ENCODE measurements at regions not wholly inside any gene's neighbourhood (a gene's known extent, or its start where the extent isn't known, plus 50 kb on each side); places are given as distances from the start of the nearest gene placed in this dataset.
"Not testable (repeated sequence)": the region's sequence is repeated elsewhere in the genome, so short reads cannot be mapped to it uniquely, and the experiment has no call there.

DNA sequence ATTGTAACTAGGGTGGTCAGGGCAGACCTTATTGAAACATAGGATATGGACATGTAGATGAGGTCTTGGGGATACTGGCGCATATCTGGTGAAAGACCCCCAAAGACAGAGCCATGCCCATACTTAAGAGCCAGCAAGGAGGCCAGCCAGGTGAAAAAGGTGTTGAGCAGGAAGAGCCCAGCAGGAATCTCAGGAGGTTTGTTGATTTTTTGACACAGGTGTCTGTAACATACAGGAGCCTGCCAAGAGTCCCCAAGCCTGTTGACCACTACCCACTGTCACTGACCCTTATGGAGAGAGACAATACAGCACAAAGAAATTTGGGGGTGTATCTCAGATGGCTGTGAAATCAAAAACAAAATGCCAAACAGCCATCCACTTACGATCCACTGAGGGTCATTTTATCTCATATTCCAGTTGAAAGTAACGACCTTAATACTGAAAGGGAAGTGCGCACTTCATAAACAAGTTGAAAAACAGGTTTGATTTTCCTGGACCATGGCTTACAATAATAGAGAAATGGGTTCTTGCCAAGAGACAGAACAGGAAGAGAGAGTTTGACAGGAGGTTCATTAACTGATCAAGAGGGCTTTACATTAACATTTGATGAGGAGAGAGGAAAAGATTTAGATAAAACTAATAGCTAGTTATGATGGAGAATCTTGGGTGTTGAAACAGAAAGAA is 163.6 kb downstream of the GLUL start:
- DNase-seq (ENCODE audit: low read depth in 2 of 2) = no peak

GRCh38 chr1:182226618-182227017 is 165.0 kb downstream of the GLUL start:
- no peak for DNase-seq (ENCODE audit: low read depth in 2 of 2)

DNA sequence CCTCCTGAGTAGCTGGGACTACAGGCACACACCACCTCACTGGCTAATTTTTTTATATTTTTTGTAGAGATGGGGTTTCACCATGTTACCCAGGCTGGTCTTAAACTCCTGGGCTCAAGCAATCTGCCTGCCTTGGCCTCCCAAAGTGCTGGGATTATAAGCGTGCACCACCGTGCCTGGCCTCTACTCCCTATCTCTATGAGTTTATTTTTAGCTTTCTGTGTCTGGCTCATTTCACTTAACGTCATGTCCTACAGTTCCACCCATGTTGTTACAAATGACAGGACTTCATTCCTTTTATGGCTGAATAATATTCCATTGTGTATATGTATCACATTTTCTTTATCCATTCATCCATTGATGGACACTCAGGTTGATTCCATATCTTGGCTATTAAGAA is 164.2 kb upstream of the ZNF648 start:
- not testable (repeated sequence) for DNase-seq (ENCODE audit: low read depth in 2 of 2)

GRCh38 chr1:182221990-182222389 is 160.5 kb upstream of the ZNF648 start:
- not testable (repeated sequence) for DNase-seq (ENCODE audit: low read depth in 2 of 2)

DNA sequence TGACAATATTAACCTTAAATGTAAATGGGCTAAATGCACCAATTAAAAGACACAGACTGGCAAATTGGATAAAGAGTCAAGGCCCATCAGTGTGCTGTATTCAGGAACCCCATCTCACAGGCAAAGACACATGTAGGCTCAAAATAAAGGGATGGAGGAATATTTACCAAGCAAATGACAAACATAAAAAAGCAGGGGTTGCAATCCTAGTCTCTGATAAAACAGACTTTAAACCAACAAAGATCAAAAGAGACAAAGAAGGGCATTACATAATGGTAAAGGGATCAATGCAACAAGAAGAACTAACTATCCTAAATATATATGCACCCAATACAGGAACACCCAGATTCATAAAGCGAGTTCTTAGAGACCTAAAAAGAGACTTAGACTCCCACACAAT is 159.9 kb upstream of the ZNF648 start:
- not testable (repeated sequence) for DNase-seq (ENCODE audit: low read depth in 2 of 2)

GRCh38 chr1:182217967-182218366 is 156.5 kb upstream of the ZNF648 start:
- no peak for DNase-seq (ENCODE audit: low read depth in 2 of 2)

GRCh38 chr1:182217071-182217470 is 155.6 kb upstream of the ZNF648 start:
- DNase-seq (ENCODE audit: low read depth in 2 of 2) = no peak

GRCh38 chr1:182215764-182216163 is 154.3 kb upstream of the ZNF648 start:
- no peak for DNase-seq (ENCODE audit: low read depth in 2 of 2)

DNA sequence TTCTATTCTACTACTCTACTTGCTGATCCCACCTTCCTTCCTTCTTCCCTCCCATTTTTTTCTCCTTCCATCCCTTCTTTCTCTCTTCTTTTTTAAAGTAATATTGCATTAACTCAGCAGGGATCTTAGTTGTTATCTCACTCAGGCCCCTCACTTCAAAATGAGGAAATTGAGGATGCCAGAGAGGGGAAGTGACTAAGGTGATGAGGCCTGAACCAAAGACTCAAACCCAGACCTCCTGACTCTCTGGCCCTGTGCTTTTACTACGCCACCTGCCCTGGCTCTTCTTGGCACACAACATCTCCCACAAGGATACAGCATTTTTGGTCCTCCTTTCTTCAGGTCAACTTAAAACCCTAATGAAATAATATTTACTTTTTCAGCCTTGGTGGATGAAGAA is 151.7 kb upstream of the ZNF648 start:
- DNase-seq (ENCODE audit: low read depth in 2 of 2) = no peak

GRCh38 chr1:182211386-182211785 is 149.9 kb upstream of the ZNF648 start:
- no peak for DNase-seq (ENCODE audit: low read depth in 2 of 2)

- DNase-seq (ENCODE audit: low read depth in 2 of 2) = no peak
Observed at GRCh38 chr1:182210417-182210816, 148.9 kb upstream of the ZNF648 start.

DNA sequence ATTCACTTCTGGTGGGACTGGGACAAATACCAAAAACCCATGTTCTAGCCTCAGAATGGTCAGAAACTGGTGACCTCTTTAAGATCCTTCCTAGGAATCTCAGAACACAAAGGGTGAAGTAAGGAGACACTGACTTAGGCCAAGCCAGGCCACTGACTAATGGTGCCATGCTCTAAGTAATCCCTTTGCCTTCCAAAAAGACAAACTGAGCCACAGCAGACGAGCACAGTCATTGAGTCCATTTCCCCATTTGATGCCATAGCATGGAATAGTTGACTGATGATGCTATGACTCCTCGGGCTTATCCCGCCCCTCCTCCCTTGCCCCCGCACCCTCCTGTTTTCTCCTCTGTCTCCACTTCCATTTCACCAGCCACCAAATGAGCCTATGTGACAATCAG is 145.8 kb upstream of the ZNF648 start:
- no peak for DNase-seq (ENCODE audit: low read depth in 2 of 2)

DNA sequence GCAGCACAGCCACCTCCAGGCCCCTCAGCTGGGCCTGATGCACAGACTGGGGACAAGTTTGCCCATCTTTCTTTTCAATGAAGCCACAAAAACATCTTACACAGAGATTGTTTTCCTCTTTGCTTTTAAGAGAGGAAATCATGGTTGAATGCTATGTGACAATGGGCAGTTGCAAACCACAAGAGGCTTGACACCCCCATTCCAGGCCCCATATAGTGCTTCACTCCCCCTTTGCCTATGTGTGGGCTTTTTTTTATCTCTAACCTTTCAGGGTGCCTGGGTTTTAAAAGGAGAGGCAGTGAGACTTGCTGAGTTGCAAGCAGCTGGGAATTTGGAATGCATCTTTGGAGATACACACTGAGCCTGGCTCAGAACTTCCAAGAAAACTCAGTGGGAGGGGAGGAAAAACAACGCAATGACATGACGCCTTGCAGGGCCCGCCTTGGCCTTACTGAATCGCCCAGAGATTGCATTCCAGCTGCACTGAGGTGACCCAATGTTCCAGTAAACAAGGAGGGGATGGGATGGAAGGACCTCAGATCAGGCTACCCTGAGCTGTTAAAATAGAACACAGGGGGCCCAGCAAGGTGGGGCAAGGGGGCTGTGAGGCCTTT is 145.2 kb upstream of the ZNF648 start:
- no peak for DNase-seq (ENCODE audit: low read depth in 2 of 2)

GRCh38 chr1:182205351-182206022 is 144.0 kb upstream of the ZNF648 start:
- DNase-seq (ENCODE audit: low read depth in 2 of 2) = no peak

GRCh38 chr1:182203191-182203875 is 141.8 kb upstream of the ZNF648 start:
- DNase-seq (ENCODE audit: low read depth in 2 of 2) = no peak

DNA sequence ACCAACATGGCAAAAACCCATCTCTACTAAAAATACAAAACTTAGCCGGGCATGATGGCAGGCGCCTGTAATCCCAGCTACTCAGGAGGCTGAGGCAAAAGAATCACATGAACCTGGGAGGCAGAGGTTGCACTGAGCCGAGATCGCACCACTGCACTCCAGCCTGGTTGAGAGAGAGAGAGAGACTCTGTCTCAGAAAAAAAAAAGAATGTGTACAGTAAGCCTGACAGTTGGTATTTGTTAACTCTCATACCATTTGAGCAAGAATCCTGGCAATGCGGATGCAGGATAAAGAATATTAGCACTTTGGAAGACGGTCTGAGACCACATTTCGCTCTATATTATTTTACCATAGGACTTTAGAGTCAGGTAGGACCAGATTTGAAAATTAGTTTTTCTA is 140.0 kb upstream of the ZNF648 start:
- not testable (repeated sequence) for DNase-seq (ENCODE audit: low read depth in 2 of 2)

DNA sequence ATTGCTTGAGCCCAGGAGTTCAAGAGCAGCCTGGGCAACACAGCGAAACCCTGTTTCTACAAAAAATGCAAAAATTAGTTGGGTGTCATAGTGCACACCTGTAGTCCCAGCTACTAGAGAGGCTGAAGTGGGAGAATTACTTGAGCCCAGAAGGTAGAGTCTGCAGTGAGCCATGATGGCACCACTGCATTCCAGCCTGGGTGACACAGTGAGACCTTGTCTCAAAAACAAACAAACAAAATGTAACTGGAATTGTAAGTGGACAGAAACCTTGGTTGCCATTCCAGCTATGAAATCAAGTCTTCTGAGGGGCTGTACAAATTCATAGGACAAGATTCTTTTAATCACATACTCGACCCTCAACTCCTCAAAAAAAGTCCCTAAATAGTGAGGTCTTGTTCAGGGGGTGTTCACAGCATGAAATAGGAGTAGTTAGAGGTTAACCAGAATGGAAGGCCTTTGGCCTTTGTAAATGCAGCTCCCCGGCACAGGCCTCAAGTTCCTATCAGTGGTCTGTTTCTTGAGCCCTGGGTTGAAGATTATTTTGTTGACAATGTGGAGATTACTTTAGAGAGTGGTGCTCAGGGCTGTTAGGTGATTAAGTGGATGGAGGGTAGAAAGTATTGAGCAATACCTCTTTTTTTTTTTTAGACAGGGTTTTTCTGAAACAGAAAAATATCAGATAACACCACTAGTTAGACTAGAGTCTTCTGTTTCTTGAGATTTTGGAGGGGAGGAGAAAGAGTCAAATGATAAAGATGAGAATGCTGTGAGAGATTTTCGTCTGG is 138.7 kb upstream of the ZNF648 start:
- DNase-seq (ENCODE audit: low read depth in 2 of 2) = no peak

DNA sequence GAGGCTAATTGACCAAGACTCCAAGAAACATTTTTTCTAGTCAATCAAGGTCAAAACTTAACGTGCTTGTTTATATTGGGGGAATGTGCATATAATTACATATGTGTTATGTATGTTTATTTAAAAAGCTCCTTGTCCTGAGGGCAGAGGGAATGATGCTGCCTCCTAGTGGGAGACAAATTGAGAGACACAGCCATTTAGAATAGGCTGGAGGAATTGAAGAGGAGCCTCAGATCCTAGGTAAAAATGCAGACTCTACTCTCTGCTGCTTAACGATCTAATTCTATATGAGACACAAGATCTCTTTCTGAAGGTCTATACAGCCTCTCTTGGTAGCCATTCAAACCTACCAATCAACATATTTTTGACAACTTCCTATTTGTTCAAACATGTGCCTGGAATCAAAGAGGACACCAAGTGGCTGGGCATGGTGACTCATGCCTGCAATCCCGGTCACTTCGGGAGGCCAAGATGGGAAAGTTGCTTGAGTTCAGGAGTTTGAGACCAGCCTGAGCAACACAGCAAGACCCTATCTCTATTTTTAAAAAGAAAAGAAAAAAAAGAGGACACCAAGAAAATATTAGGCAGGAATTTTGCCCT is 136.6 kb upstream of the ZNF648 start:
- DNase-seq (ENCODE audit: low read depth in 2 of 2) = no peak

GRCh38 chr1:182196897-182197870 is 135.7 kb upstream of the ZNF648 start:
- no peak for DNase-seq (ENCODE audit: low read depth in 2 of 2)

GRCh38 chr1:182195733-182196132 is 134.2 kb upstream of the ZNF648 start:
- no peak for DNase-seq (ENCODE audit: low read depth in 2 of 2)
